Neural progenitor cell (in vitro differentiated cells): ENCODE measurements at regions not wholly inside any gene's neighbourhood (a gene's known extent, or its start where the extent isn't known, plus 50 kb on each side); places are given as distances from the start of the nearest gene placed in this dataset.

Source experiments
- DNase-seq: peaks from one replicate; pipeline ENCODE4 v3.0.0-alpha.2; 2016; ENCODE audit warnings: low spot score
- H2AFZ ChIP-seq: fragments of 200-600 bp; sonication (generic); replicated peaks from 2 replicates; pipeline ENCODE4 v1.6.1; 2016; ENCODE audit warnings: antibody characterized with exemption
- H3F3A ChIP-seq: fragments of 200-600 bp; sonication (generic); 2 replicates; pipeline ENCODE4 v1.6.1; 2016; ENCODE audit warnings: antibody characterized with exemption, low read depth
- H3K27ac ChIP-seq: fragments of 200-600 bp; sonication (generic); 2 replicates; pipeline ENCODE4 v1.5.1; 2016; ENCODE audit warnings: mild to moderate bottlenecking
- H3K27me3 ChIP-seq: fragments of 200-600 bp; sonication (generic); 2 replicates; pipeline ENCODE4 v1.6.1; 2016; ENCODE audit warnings: mild to moderate bottlenecking, moderate library complexity
- H3K36me3 ChIP-seq: fragments of 200-600 bp; sonication (generic); 2 replicates; pipeline ENCODE4 v1.5.1; 2016
- H3K4me1 ChIP-seq: fragments of 200-600 bp; sonication (generic); 2 replicates; pipeline ENCODE4 v1.6.1; 2016; ENCODE audit warnings: mixed run types
- H3K4me2 ChIP-seq: fragments of 200-600 bp; sonication (generic); 2 replicates; pipeline ENCODE4 v1.6.1; 2016
- H3K4me3 ChIP-seq: fragments of 200-600 bp; sonication (generic); 2 replicates; pipeline ENCODE4 v1.5.1; 2016
- H3K79me2 ChIP-seq: fragments of 200-600 bp; sonication (generic); 2 replicates; pipeline ENCODE4 v1.6.1; 2016; ENCODE audit warnings: low read depth
- H3K9ac ChIP-seq: fragments of 200-600 bp; sonication (generic); 2 replicates; pipeline ENCODE4 v1.6.1; 2016
- H3K9me3 ChIP-seq: fragments of 200-600 bp; sonication (generic); 2 replicates; pipeline ENCODE4 v1.5.1; 2016; ENCODE audit warnings: low read depth
- H4K20me1 ChIP-seq: fragments of 200-600 bp; sonication (generic); 2 replicates; pipeline ENCODE4 v1.6.1; 2016; ENCODE audit warnings: low read depth
- H3K27ac Mint-ChIP-seq: 3 replicates; pipeline ENCODE4 v1.8.0; 2021; ENCODE audit warnings: mixed read lengths
- H3K27me3 Mint-ChIP-seq: 2 replicates; pipeline ENCODE4 v1.8.0; 2022; ENCODE audit warnings: low read depth, mild to moderate bottlenecking, inconsistent platforms, moderate library complexity, mixed read lengths; ENCODE audit not compliant: insufficient read depth
- H3K36me3 Mint-ChIP-seq: 3 replicates; pipeline ENCODE4 v1.8.0; 2021; ENCODE audit warnings: mixed read lengths
- H3K4me1 Mint-ChIP-seq: 3 replicates; pipeline ENCODE4 v1.8.0; 2021; ENCODE audit warnings: mixed read lengths
- H3K4me3 Mint-ChIP-seq: 3 replicates; pipeline ENCODE4 v1.8.0; 2021; ENCODE audit warnings: mild to moderate bottlenecking, moderate library complexity, mixed read lengths
- H3K9me3 Mint-ChIP-seq: 3 replicates; pipeline ENCODE4 v1.8.0; 2020; ENCODE audit warnings: mixed read lengths
- EZH2 ChIP-seq: fragments of 200-600 bp; sonication (generic); IDR thresholded peaks from 2 replicates; pipeline ENCODE4 v1.6.1; 2017; ENCODE audit warnings: antibody characterized with exemption, mild to moderate bottlenecking, moderate library complexity
- EZH2phosphoT487 ChIP-seq: fragments of 200-600 bp; sonication (generic); IDR thresholded peaks from 2 replicates; pipeline ENCODE4 v1.6.1; 2017; ENCODE audit warnings: antibody characterized with exemption
- TF ChIP-seq, protein P1 (sequence below): fragments of 200-600 bp; sonication (generic); IDR thresholded peaks from 2 replicates; pipeline ENCODE4 v1.5.1; 2017; ENCODE audit warnings: antibody characterized with exemption, mild to moderate bottlenecking

DNA sequence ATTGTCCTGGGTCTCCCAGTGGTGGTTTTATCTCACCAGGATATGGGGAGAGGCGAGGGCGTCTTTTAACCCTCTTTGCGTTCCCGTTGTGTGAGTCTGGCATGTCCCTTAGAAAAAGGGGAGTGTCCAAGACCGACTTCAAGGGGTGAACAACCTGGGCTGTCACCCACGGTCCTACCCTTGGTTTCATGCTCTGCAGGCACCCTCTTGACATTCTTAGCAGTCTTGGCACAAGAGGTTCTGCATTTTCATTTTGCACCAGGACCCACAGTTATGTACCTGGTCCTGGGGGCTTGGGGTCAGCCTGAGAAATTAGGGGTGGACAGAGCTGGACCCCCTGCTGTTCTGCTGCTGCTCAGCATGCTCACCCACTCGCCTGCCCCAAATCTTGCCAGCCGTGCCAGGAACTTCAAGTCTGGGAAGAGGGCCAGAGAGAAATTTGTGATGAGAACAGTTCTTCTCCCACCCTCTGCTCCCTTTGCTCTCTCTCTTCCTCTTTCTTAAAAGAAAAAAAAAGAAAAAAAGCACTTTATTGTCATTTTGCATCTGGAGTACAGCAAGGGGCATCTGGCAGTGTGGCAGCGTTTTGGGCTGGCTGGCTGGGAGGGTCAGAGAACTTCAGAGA is 471.2 kb downstream of the MIAT start:
- Histone ChIP-seq H3K27ac (no peak overlapping the region), H2AFZ (no peak overlapping the region), H3K27me3 (no peaks in the 10 kb centered on the region), H3K36me3 (no peaks in the 10 kb centered on the region), H4K20me1 (no peaks in the 10 kb centered on the region), H3K79me2 (no peaks in the 10 kb centered on the region), H3K9ac (no peak overlapping the region), H3K4me2 (no peak overlapping the region), H3K4me1 (peaks cover 3% of the 10 kb centered on the region), H3K4me3 (no peak overlapping the region), H3F3A (no peaks in the 10 kb centered on the region), H3K9me3 (no peaks in the 10 kb centered on the region)
- Mint-ChIP-seq H3K4me3 (no peak overlapping the region), H3K4me1 (peaks cover 11% of the 10 kb centered on the region), H3K27me3 (peaks cover 9% of the 10 kb centered on the region), H3K9me3 (no peaks in the 10 kb centered on the region), H3K36me3 (no peaks in the 10 kb centered on the region), H3K27ac (no peak overlapping the region)
- no peak for TF ChIP-seq EZH2phosphoT487
- TF ChIP-seq, protein P1, sequence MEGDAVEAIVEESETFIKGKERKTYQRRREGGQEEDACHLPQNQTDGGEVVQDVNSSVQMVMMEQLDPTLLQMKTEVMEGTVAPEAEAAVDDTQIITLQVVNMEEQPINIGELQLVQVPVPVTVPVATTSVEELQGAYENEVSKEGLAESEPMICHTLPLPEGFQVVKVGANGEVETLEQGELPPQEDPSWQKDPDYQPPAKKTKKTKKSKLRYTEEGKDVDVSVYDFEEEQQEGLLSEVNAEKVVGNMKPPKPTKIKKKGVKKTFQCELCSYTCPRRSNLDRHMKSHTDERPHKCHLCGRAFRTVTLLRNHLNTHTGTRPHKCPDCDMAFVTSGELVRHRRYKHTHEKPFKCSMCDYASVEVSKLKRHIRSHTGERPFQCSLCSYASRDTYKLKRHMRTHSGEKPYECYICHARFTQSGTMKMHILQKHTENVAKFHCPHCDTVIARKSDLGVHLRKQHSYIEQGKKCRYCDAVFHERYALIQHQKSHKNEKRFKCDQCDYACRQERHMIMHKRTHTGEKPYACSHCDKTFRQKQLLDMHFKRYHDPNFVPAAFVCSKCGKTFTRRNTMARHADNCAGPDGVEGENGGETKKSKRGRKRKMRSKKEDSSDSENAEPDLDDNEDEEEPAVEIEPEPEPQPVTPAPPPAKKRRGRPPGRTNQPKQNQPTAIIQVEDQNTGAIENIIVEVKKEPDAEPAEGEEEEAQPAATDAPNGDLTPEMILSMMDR, result no peak
- TF ChIP-seq EZH2, result no peak
- no peak for DNase-seq

- no peak for DNase-seq
- no peaks in the 10 kb centered on the region for H3K36me3 ChIP-seq
- no peaks in the 10 kb centered on the region for H3F3A ChIP-seq
- no peaks in the 10 kb centered on the region for H3K36me3 Mint-ChIP-seq
- H3K79me2 ChIP-seq, result no peaks in the 10 kb centered on the region
- no peak overlapping the region for H3K27ac ChIP-seq
- H3K9me3 Mint-ChIP-seq, result no peaks in the 10 kb centered on the region
- no peak overlapping the region for H2AFZ ChIP-seq
- no peak overlapping the region for H3K4me2 ChIP-seq
- H3K27me3 Mint-ChIP-seq, result peaks cover 9% of the 10 kb centered on the region
- no peak overlapping the region for H3K9ac ChIP-seq
- H3K27me3 ChIP-seq, result no peaks in the 10 kb centered on the region
- H3K9me3 ChIP-seq, result no peaks in the 10 kb centered on the region
- TF ChIP-seq EZH2phosphoT487 (no peak), EZH2 (no peak)
- TF ChIP-seq, protein P1, result no peak
- peaks cover 10% of the 10 kb centered on the region for H3K4me1 ChIP-seq
- H4K20me1 ChIP-seq, result no peaks in the 10 kb centered on the region
- no peak overlapping the region for H3K27ac Mint-ChIP-seq
- H3K4me1 Mint-ChIP-seq, result peaks cover 18% of the 10 kb centered on the region
- no peak overlapping the region for H3K4me3 ChIP-seq
- H3K4me3 Mint-ChIP-seq, result no peak overlapping the region
Observed at GRCh38 chr22:27129266-27129665, 471.9 kb downstream of the MIAT start.

- H2AFZ ChIP-seq, result no peak overlapping the region
- Mint-ChIP-seq H3K4me3 (no peak overlapping the region), H3K27me3 (peaks cover 9% of the 10 kb centered on the region), H3K36me3 (no peaks in the 10 kb centered on the region), H3K4me1 (peaks cover 34% of the 10 kb centered on the region), H3K27ac (peak overlapping the region; percentile 34), H3K9me3 (no peaks in the 10 kb centered on the region)
- no peaks in the 10 kb centered on the region for H3K27me3 ChIP-seq
- H3K4me1 ChIP-seq, result peaks cover 15% of the 10 kb centered on the region
- H3K9me3 ChIP-seq, result no peaks in the 10 kb centered on the region
- H3K36me3 ChIP-seq, result no peaks in the 10 kb centered on the region
- H3K27ac ChIP-seq, result no peak overlapping the region
- no peak overlapping the region for H3K4me2 ChIP-seq
- H3F3A ChIP-seq, result no peaks in the 10 kb centered on the region
- no peaks in the 10 kb centered on the region for H4K20me1 ChIP-seq
- DNase-seq, result no peak
- no peak overlapping the region for H3K4me3 ChIP-seq
- no peaks in the 10 kb centered on the region for H3K79me2 ChIP-seq
- TF ChIP-seq, protein P1, result no peak
- TF ChIP-seq EZH2phosphoT487, result no peak
- no peak for TF ChIP-seq EZH2
- no peak overlapping the region for H3K9ac ChIP-seq
Observed at GRCh38 chr22:27130906-27131305, 473.5 kb downstream of the MIAT start.
